NT2/D1 (cell line): ENCODE measurements at regions not wholly inside any gene's neighbourhood (a gene's known extent, or its start where the extent isn't known, plus 50 kb on each side); places are given as distances from the start of the nearest gene placed in this dataset.

Experiments
- SUZ12 ChIP-seq: IDR thresholded peaks from 2 replicates; pipeline ENCODE4 v1.6.1; 2011; ENCODE audit not compliant: insufficient read length, insufficient read depth; ENCODE audit errors: extremely low read depth
- YY1 ChIP-seq: IDR thresholded peaks from 2 replicates; pipeline ENCODE4 v1.6.1; 2011; ENCODE audit not compliant: insufficient read length, insufficient read depth

- TF ChIP-seq YY1 = no peak
- no peak for TF ChIP-seq SUZ12
These were observed 410.7 kb downstream of the DMRTA1 start for GRCh38 chr9:22857316-22857715.
